ENCODE measurements at regions not wholly inside any gene's neighbourhood (a gene's known extent, or its start where the extent isn't known, plus 50 kb on each side); places are given as distances from the start of the nearest gene placed in this dataset.

- TF ChIP-seq GATA2 (IDR thresholded peaks at IDR 0.05; ENCODE audit: low read depth, low read length) (no peak), GATA3 (IDR thresholded peaks at IDR 0.05; ENCODE audit: low read depth, low read length) (no peak)
Measured at GRCh38 chr15:24039683-24040082, 352.6 kb upstream of the NDN start.

Measured in SH-SY5Y (cell line).